ENCODE measurements at regions not wholly inside any gene's neighbourhood (a gene's known extent, or its start where the extent isn't known, plus 50 kb on each side); places are given as distances from the start of the nearest gene placed in this dataset.
"Not testable (repeated sequence)": the region's sequence is repeated elsewhere in the genome, so short reads cannot be mapped to it uniquely, and the experiment has no call there.

DNA sequence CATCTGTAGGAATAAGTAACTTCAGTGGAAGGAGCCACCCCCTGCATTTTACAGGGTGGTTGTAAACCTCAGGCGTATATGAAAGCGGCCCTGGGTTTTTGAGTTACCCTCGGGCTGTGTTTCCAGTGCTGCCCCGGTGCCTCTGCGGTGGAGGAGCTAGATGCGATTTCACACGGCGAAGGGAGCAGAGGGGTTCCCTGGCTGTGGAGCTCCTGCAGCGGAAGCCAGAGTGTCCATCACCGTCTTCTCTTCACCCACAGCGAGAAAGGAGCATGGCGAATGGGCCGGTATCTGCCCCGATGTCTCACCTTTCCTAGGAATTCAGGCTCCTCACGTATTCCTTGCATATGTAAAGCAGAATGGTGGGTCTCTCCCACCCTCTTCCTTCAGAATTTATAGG, 253.6 kb downstream of the THBS2 start:
- DNase-seq: no peak

- no peak for DNase-seq
Observed at GRCh38 chr6:168999392-168999791, 254.3 kb downstream of the THBS2 start.

DNA sequence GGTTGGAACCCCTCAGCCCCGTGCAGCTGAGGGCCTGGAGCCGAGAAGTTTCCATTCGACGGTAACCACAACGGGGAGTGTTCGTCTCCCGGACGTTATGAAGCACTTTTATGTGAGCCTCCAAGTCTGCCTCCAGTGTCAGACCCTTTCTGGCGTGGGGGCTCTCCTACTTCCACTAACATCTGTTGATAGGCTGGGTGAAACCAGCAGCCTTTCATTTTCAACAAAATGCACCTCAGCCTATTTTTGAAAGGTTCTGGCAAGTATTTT, 257.4 kb downstream of the THBS2 start:
- DNase-seq: no peak

DNA sequence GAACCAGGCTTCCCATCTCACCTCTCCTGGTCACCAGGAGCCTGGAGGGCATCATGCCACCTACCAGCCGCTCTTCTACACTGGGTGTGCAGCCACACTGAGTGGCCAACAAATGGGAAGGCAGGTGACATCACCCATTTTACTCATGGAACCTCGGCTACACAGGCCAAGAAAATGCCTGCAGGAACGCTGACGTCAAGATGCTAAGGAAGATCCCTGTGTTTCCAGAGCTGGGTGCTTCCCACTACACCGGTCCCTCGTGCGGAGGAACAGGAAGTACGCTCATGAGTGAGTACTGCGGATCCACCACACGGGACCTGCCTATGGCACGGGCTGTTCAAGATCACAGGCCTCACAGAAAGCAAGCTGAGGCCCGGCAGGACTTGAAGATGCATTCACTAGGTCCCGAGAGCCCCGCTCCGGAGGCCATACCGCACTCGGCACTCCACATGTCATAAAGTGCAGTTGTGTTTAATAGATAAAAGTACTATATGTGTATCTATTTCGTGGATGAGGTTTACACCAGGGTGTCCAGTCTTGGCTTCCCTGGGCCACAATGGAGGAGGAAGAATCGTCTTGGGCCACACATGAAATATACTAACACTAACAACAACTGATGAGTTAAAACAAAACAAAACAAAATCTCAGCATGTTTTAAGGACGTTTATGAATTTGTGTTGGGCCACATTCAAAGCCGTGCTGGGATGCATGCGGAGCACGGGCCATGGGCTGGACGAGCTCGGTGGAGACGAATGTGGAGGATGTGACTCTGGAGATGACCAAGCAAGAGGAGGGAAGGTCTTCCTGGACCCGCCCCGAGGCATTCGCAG, 257.9 kb downstream of the THBS2 start:
- no peak for DNase-seq

DNA sequence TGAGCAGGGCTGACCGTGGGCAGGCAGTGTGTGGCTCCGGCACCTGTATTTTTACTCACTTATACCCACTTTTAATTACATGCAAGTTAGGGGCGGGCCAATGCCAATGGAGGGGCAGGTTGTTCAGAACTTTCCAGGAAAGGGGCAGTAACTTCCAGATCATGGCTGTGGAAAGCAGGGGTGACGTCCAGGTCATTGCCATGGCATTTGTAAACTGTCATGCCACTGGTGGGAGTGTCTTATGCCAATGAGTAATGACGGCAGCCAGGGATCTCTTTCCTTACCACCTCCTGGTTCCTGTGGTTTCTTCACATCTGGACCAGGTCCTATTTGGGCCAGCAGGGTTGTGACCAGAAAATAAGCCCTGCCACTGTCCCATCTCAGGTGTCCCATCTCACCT, 258.7 kb downstream of the THBS2 start:
- DNase-seq: no peak

- DNase-seq: no peak
Observed at GRCh38 chr6:168992446-168993144, 261.1 kb downstream of the THBS2 start.

DNA sequence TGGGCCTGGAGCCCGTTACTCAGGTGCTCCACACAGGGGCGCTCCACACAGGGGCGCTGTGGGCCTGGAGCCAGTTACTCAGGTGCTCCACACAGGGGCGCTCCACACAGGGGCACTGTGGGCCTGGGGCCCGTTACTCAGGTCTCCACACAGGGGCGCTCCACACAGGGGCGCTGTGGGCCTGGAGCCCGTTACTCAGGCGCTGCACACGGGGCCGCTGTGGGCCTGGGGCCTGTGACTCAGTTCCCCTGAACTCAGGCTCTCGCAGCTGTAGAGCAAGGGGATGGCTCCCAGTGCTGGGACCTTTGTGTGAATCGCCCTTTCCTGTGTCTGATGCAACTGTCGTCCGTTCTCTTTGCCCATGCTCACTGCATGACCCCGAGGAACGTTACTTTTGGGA, 262.0 kb downstream of the THBS2 start:
- DNase-seq: not testable (repeated sequence)

GRCh38 chr6:168990019-168990751, 263.5 kb downstream of the THBS2 start:
- DNase-seq: no peak

DNA sequence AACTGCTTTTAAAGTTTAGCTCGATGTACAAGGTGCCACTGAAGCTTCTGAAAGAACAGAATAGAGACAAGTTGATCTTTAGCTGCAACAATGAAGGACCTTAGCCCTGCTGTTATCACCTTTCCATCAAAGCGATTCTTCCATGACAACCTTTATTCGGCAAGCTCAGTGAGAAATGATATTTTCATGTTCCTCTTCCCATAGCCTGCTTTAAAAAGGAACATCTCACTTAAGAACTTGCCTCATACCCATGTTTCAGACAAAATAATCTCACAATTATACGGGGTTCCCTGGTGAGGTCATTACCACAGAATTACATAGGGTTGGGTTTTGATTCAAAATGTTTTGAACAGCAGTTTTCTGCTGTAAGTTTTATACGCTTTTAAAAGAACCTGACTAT, 264.2 kb downstream of the THBS2 start:
- no peak for DNase-seq

DNA sequence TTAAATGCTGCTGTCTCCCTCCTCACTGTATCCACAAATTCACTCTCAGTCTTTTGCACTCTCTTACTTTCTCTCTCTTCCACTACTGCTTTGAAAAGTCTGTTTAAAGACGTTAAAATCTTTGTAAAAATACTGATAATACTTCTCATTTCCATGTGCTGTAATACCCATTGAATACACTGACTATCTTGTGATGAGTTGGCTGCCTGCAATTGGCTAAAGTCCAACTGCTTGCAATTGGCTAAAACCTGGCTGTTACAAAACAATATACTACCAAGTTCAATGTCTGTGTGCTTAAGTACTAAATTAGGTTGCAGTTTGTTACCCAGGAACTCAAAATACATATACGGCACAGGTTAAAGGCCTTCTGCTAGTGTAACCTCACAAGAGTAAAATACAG, 264.8 kb downstream of the THBS2 start:
- no peak for DNase-seq

DNA sequence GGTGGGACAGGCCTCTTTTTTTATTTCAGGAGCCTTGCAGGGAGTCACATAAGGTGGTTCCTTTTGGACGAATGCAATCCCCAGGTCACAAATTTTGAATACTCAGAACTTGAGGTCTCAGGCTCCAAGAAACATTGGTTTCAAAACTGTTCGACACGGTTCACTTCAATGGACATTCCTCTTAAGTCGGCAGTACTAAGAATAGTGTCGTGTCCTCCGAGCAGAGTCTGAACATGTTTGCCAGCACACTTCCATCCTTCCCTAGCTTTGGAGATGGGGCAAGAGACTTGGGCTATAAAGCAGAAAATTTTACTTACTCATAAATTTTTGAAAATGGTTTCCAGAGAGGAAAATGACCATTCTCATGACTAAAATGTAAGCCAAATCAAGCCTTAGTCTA, 265.4 kb downstream of the THBS2 start:
- no peak for DNase-seq

GRCh38 chr6:168985705-168986104, 267.9 kb downstream of the THBS2 start:
- no peak for DNase-seq

DNA sequence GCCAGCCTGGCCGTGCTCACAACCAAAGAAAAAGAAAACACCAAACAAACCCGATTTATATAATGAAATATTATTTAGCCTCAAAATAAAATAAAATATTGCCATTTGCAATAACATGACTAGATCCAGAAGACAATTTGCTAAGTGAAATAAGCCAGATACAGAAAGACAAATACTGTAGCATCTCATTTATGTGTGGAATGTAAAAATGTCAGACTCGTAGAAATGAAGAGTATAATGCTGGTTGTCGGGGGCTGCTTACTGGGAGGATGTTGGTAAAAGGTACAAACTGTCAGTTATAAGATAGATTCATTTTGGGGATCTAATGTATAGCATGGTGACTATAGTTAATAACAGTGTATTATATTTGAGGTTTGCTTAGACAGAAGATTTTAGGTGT, 269.7 kb downstream of the THBS2 start:
- DNase-seq: no peak

DNA sequence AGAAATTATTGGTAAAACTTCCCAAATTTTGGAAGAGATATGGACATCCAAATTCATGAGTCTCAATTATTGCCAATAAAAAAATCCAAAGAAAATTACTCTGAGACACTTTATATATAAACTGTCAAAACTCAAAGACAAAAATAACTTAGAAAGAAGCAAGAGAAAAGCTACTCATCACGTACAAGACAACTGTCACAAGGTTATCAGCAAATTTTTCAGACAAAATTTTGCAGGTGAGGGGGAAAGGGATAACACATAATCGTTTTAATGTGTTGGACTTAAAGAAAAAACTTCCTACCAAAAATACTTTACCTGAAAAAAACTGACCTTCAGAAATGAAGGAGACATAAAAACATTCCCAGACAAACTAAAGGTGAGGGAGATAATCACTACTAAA, 272.5 kb downstream of the THBS2 start:
- no peak for DNase-seq

- DNase-seq: no peak
Observed at GRCh38 chr6:168979254-168979653, 274.4 kb downstream of the THBS2 start.

DNA sequence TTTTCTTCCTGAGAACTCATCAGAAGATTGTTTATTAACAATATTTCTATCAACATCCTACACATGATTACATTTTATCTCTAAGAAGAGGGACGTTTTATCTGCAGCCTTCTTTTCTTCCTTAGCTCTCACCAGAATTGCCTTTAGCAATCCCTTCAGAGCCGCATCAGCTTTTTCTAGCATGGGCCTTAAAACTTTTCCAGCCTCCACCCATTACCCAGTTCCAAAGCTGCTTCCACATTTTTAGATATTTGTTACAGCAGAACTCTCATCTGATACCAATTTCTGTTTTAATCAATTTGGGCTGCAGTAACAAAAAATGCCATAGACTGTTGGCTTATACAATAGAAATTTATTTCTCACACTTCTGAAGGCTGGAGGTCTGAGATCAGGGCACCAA, 281.5 kb downstream of the THBS2 start:
- DNase-seq: no peak

DNA sequence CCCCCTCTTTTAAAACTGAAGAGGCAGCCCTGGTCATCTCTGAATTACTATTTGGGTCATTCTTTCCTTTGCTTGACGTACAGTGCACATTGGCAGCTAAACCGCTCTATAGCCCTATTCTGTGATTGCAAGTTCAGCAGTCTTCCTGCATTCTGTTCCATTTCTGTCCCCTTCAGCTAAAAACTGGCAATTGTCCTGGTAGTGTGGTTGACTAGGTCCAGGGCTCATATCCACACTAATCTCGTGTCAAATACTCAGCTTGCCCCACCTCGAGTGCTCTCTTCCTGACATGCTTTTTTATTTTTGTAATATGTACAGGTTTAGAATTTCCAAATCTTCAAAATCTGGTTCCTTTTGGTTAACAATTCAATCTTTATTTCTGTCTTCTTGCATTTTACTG, 282.1 kb downstream of the THBS2 start:
- DNase-seq: no peak

GRCh38 chr6:168968801-168969200, 284.8 kb downstream of the THBS2 start:
- no peak for DNase-seq

- no peak for DNase-seq
Observed at GRCh38 chr6:168968228-168968627, 285.4 kb downstream of the THBS2 start.

- DNase-seq: no peak
Observed at GRCh38 chr6:168967281-168967925, 286.2 kb downstream of the THBS2 start.

DNA sequence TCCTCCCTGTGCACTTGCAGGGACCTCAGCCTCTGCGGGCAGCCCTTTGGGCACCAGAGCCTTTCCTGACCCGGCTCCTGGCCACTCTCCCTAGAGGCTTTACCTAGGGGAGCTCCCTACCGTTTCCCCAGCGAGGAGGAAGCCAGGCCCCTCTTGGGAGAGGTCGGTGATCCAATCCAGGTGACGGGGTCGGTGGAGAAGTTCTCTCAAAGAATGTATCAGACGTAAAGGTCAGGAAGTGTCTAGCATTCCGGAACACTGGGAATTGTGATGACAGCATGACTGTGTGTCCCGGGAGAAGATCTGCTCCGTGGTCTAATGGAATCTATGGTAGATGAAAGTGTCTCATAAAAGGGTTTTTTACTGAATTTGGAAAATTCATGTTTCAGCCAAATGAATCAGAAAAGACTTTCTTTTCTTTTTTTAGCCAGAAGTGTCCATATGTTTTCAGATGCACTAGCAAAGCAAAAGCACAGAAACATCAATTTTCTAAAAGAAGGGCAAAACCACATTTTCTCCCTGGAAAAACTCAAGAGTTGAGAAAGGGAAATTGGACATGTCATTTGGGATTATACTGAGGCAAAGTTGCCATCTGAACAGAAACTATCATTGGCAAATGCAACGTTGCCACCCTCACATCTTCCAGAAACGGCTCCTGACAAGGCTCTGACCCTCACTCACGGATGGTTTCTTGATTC, 289.4 kb downstream of the THBS2 start:
- DNase-seq: no peak

DNA sequence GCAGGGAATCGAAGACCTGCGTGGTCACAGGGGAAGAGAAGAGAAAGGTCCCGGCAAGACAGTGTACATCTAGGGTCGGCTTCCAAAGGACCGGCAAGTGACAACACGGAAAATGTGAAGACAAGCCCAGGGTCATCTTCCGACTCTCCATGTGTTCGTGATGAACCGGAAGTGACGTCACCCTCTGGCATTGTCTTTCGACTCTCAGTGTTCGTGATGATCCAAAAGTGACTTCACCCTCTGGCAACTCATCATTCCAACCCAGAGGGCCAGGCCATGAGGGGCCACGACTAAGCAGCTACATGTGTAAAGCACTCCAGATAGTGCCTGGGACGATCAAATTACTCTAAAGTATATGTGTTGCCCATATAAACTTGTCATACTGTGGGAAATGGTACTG, 290.8 kb downstream of the THBS2 start:
- no peak for DNase-seq

DNA sequence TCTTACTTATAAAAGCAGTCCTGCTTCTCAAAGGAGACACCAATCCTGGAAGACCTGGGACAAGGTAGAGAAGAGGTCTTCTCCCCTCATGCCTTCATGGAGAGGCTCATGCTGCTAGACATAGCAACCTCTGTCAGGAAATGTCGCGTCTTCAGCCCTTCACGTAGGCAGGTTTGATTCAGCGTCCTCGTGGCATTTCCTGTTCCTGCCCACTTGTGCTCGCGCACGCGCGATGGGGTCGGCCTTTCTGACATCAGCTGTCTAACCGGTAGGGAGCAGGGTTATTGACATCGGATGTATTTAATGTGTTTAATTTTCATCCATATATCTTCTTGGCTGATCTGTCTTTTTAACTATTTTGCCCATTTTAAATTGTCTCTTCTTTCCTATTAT, 292.4 kb downstream of the THBS2 start:
- DNase-seq: no peak

Data from NCI-H1930 (cell line).